ENCODE measurements at regions not wholly inside any gene's neighbourhood (a gene's known extent, or its start where the extent isn't known, plus 50 kb on each side); places are given as distances from the start of the nearest gene placed in this dataset.

DNA sequence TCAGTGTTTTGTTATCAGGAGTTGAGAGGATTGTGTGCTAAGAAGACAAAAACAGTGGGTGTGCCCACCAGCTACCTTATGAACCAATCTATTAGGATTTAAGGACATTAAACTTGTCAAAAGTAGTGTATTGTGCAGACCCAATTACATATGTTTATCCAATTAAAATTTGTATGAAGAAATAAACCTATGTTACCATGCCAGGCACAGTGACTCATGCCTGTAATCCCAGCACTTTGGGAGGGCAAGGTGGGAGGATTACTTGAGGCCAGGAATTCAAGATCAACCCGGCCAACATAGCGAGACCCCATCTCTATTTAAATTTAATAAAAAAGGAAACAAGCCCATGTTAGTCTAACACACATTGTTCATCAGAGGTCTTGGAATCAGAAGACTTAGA, 162.2 kb downstream of the IRS1 start:
- no peak overlapping the region for H3K27ac ChIP-seq (ENCODE audit: low read length)
- no peaks in the 10 kb centered on the region for H3K27me3 ChIP-seq (ENCODE audit: control insufficient read depth, insufficient read depth, low read length)
- H3K9ac ChIP-seq (ENCODE audit: low read length): no peak overlapping the region
- H3K4me3 ChIP-seq (ENCODE audit: low read length): no peak overlapping the region
- no peaks in the 10 kb centered on the region for H3K4me1 ChIP-seq (ENCODE audit: control insufficient read depth, low read depth, low read length)
- H3K9me3 ChIP-seq (ENCODE audit: control insufficient read depth, low read depth, low read length): no peaks in the 10 kb centered on the region
- H3K36me3 ChIP-seq (ENCODE audit: control insufficient read depth, low read depth, low read length): no peaks in the 10 kb centered on the region

DNA sequence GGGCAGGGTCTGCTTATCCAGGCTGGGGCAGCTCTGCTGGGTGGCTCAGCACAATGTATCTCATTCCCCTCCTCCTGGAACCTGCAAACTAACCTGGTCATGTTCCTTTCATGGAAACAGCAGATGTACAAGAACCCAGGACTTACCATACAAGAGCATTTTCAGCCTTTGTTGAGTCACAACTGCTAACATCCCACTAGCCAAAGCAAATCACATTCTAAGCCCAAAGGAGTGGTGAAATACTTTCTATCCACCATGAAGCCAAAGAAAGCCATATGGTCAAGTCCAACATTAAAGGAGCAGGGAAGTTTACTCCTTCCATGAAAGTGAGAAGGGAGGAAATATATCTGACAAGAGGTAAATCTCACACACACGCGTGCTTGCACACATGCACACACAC, 163.0 kb downstream of the IRS1 start:
- H3K9ac ChIP-seq (ENCODE audit: low read length): no peak overlapping the region
- H3K27ac ChIP-seq (ENCODE audit: low read length): no peak overlapping the region
- no peaks in the 10 kb centered on the region for H3K4me1 ChIP-seq (ENCODE audit: control insufficient read depth, low read depth, low read length)

DNA sequence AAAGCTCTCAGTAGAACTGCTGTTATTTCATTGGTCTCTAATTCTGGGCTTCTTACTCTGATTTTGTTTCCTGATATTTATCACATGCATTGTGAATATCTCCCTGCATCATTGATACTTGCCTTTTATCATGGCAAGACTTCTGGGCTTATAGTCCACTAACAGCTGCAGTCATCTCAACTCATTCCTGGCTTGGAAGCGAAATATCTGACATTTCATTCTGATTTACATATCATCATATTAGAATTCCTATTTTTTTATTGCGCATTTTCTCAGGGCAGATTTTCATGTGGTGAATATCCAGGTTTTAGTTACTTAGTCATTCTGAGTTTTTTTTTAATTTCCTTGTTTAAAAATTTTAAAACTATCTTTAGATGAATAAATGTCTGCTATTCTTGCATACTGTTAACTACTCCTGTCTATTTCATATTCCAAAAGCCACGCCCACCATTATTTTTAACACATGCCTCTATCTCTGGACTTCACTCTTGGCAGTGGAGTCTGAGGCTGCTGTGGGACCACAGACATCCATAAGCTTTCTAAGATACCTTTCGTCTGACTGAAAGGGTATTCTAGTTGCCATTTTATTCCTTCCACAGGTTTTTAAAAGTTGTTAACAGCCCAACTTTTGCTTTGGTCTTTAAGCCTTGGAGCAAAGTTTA, 164.5 kb downstream of the IRS1 start:
- Histone ChIP-seq H3K27ac (ENCODE audit: low read length) (no peak overlapping the region), H3K27me3 (ENCODE audit: control insufficient read depth, insufficient read depth, low read length) (no peaks in the 10 kb centered on the region), H3K9ac (ENCODE audit: low read length) (no peak overlapping the region), H3K9me3 (ENCODE audit: control insufficient read depth, low read depth, low read length) (no peaks in the 10 kb centered on the region), H3K36me3 (ENCODE audit: control insufficient read depth, low read depth, low read length) (no peaks in the 10 kb centered on the region), H3K4me3 (ENCODE audit: low read length) (no peak overlapping the region), H3K4me1 (ENCODE audit: control insufficient read depth, low read depth, low read length) (no peaks in the 10 kb centered on the region)

More for the DNA sequence above, 163.0 kb downstream of the IRS1 start:
- Histone ChIP-seq H3K4me3 (ENCODE audit: low read length) (no peak overlapping the region), H3K27me3 (ENCODE audit: control insufficient read depth, insufficient read depth, low read length) (no peaks in the 10 kb centered on the region), H3K36me3 (ENCODE audit: control insufficient read depth, low read depth, low read length) (no peaks in the 10 kb centered on the region), H3K9me3 (ENCODE audit: control insufficient read depth, low read depth, low read length) (no peaks in the 10 kb centered on the region)

DNA sequence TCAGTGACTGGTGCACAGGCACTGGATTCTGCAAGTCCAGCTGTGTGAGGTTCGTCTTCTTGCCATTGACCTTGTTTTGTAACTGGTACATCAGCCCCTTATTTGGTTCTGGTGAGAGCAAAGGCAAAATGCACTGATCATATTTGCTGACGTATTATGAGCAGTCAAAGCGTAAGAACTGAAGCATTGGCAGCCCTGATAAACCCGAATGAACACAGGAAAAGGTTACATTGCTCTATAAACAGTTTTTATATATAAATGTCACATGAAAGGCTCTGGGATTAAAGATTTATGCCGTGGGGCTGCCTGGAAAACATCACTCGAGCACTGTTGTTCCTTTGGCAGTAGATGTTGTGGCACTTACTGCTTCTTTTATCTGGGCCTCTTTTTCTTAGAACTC, 167.9 kb downstream of the IRS1 start:
- Histone ChIP-seq H3K36me3 (ENCODE audit: control insufficient read depth, low read depth, low read length) (no peaks in the 10 kb centered on the region), H3K27me3 (ENCODE audit: control insufficient read depth, insufficient read depth, low read length) (no peaks in the 10 kb centered on the region), H3K27ac (ENCODE audit: low read length) (no peak overlapping the region), H3K9ac (ENCODE audit: low read length) (no peak overlapping the region), H3K4me3 (ENCODE audit: low read length) (no peak overlapping the region), H3K4me1 (ENCODE audit: control insufficient read depth, low read depth, low read length) (no peaks in the 10 kb centered on the region), H3K9me3 (ENCODE audit: control insufficient read depth, low read depth, low read length) (no peaks in the 10 kb centered on the region)

- Histone ChIP-seq H3K36me3 (ENCODE audit: control insufficient read depth, low read depth, low read length) (no peaks in the 10 kb centered on the region), H3K9me3 (ENCODE audit: control insufficient read depth, low read depth, low read length) (no peaks in the 10 kb centered on the region), H3K27me3 (ENCODE audit: control insufficient read depth, insufficient read depth, low read length) (no peaks in the 10 kb centered on the region), H3K4me1 (ENCODE audit: control insufficient read depth, low read depth, low read length) (no peaks in the 10 kb centered on the region), H3K4me3 (ENCODE audit: low read length) (no peak overlapping the region), H3K27ac (ENCODE audit: low read length) (no peak overlapping the region), H3K9ac (ENCODE audit: low read length) (no peak overlapping the region)
Measured at GRCh38 chr2:226631187-226631586, 168.4 kb downstream of the IRS1 start.

DNA sequence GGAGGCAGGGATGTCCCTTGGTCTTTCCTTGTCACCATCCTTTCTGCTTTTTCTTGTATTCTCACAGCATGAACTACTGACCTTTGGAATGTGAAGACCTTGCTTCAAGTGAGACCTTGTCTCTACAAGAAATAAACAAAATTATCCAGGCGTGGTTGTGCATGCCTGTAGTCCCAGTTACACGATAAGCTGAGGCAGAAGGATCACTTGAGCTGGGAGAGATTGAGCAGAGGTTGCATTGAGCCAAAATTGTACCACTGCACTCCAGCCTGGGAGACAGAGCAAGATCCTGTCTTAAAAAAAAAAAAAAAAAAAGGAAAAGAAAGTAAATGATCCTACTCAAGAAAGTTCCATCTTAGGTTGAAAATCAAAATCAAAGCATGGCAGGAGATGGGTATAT, 173.7 kb downstream of the IRS1 start:
- no peak overlapping the region for H3K4me3 ChIP-seq (ENCODE audit: low read length)
- no peaks in the 10 kb centered on the region for H3K36me3 ChIP-seq (ENCODE audit: control insufficient read depth, low read depth, low read length)

DNA sequence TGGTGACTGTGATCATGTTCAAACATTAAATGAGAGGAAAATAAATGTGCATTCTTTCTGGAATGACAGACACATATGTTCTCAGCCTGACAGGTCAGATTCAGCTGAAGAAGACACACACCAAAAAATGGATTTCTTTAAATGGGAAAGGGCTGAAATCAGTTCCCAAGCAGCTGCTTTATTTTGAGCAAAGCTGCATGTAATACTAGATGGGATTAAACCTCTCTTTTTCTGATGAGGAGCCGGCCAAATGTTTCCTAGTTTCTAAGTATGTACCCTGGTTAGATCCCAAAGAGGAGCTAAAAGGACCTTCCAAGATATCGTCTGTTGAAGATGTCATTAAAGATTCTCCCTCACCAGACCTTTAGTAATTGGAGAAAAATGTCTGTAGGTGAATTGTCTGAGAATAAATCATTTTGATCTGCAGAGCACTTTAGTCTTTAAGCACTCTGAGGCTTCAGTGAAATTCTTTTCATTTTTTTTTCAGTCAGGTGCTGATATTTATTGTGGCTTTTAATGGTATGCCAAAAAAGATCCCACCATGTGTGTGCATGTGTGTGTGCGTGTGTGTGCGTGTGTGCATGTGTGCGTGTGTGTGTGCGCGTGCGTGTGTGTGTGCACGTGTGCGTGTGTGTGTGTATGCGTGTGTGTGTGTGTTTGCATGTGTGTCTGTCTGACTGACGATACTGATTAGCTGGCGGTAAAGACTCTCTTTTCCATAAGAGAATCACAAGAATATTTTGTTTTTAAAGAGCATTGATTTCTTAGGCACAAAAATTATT, 175.8 kb downstream of the IRS1 start:
- Histone ChIP-seq H3K4me1 (ENCODE audit: control insufficient read depth, low read depth, low read length) (no peaks in the 10 kb centered on the region), H3K9me3 (ENCODE audit: control insufficient read depth, low read depth, low read length) (no peaks in the 10 kb centered on the region), H3K27ac (ENCODE audit: low read length) (no peak overlapping the region), H3K4me3 (ENCODE audit: low read length) (no peak overlapping the region), H3K27me3 (ENCODE audit: control insufficient read depth, insufficient read depth, low read length) (no peaks in the 10 kb centered on the region), H3K36me3 (ENCODE audit: control insufficient read depth, low read depth, low read length) (no peaks in the 10 kb centered on the region), H3K9ac (ENCODE audit: low read length) (no peak overlapping the region)

More for the DNA sequence above, 173.7 kb downstream of the IRS1 start:
- H3K9me3 ChIP-seq (ENCODE audit: control insufficient read depth, low read depth, low read length): no peaks in the 10 kb centered on the region
- no peak overlapping the region for H3K27ac ChIP-seq (ENCODE audit: low read length)
- no peak overlapping the region for H3K9ac ChIP-seq (ENCODE audit: low read length)
- no peaks in the 10 kb centered on the region for H3K27me3 ChIP-seq (ENCODE audit: control insufficient read depth, insufficient read depth, low read length)
- H3K4me1 ChIP-seq (ENCODE audit: control insufficient read depth, low read depth, low read length): no peaks in the 10 kb centered on the region

DNA sequence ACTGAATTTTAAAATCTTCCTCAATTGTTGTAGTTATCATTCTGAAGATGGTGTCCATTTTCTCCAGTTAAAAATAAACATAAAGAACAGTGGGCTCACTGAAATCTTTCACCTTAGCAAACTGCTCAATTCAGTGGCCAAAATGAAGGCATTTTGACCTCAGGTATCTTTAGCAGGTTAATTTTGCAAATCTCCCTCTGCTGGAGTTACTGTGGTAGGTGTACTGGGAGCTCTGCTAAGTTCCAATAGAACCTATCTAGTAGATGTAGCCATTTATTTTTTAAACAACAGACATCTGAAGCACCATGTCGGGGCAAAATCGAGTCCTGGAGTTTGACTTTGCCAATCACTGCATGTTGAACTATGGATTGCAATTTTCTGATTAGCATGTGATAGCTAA, 177.1 kb downstream of the IRS1 start:
- H3K36me3 ChIP-seq (ENCODE audit: control insufficient read depth, low read depth, low read length): no peaks in the 10 kb centered on the region
- no peak overlapping the region for H3K9ac ChIP-seq (ENCODE audit: low read length)
- no peaks in the 10 kb centered on the region for H3K4me1 ChIP-seq (ENCODE audit: control insufficient read depth, low read depth, low read length)
- no peaks in the 10 kb centered on the region for H3K27me3 ChIP-seq (ENCODE audit: control insufficient read depth, insufficient read depth, low read length)
- no peak overlapping the region for H3K4me3 ChIP-seq (ENCODE audit: low read length)
- H3K27ac ChIP-seq (ENCODE audit: low read length): no peak overlapping the region
- H3K9me3 ChIP-seq (ENCODE audit: control insufficient read depth, low read depth, low read length): no peaks in the 10 kb centered on the region

DNA sequence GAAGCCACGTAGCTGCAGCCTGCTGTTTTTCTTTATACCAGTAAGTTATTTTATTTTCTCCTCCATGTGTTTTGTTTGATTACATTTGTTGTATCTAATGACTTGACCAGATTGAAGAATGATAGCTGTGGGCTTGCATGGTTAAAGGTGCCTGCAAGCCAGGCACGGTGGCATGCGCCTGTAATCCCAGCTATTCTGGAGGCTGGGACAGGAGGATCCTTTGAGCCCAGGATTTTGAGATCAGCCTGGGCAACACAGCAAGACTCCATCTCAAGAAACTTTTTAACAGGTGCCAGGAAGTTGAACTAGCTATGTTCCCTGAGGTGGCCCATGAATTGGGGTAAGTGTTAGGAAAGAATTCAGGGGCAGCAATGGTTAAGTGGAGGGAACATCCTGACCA, 179.4 kb downstream of the IRS1 start:
- Histone ChIP-seq H3K27ac (ENCODE audit: low read length) (no peak overlapping the region), H3K27me3 (ENCODE audit: control insufficient read depth, insufficient read depth, low read length) (no peaks in the 10 kb centered on the region), H3K4me1 (ENCODE audit: control insufficient read depth, low read depth, low read length) (no peaks in the 10 kb centered on the region), H3K9me3 (ENCODE audit: control insufficient read depth, low read depth, low read length) (no peaks in the 10 kb centered on the region), H3K9ac (ENCODE audit: low read length) (no peak overlapping the region), H3K36me3 (ENCODE audit: control insufficient read depth, low read depth, low read length) (no peaks in the 10 kb centered on the region), H3K4me3 (ENCODE audit: low read length) (no peak overlapping the region)

GRCh38 chr2:226619707-226620106, 179.9 kb downstream of the IRS1 start:
- Histone ChIP-seq H3K9ac (ENCODE audit: low read length) (no peak overlapping the region), H3K4me1 (ENCODE audit: control insufficient read depth, low read depth, low read length) (no peaks in the 10 kb centered on the region), H3K4me3 (ENCODE audit: low read length) (no peak overlapping the region), H3K27me3 (ENCODE audit: control insufficient read depth, insufficient read depth, low read length) (no peaks in the 10 kb centered on the region), H3K9me3 (ENCODE audit: control insufficient read depth, low read depth, low read length) (no peaks in the 10 kb centered on the region), H3K36me3 (ENCODE audit: control insufficient read depth, low read depth, low read length) (no peaks in the 10 kb centered on the region), H3K27ac (ENCODE audit: low read length) (no peak overlapping the region)

DNA sequence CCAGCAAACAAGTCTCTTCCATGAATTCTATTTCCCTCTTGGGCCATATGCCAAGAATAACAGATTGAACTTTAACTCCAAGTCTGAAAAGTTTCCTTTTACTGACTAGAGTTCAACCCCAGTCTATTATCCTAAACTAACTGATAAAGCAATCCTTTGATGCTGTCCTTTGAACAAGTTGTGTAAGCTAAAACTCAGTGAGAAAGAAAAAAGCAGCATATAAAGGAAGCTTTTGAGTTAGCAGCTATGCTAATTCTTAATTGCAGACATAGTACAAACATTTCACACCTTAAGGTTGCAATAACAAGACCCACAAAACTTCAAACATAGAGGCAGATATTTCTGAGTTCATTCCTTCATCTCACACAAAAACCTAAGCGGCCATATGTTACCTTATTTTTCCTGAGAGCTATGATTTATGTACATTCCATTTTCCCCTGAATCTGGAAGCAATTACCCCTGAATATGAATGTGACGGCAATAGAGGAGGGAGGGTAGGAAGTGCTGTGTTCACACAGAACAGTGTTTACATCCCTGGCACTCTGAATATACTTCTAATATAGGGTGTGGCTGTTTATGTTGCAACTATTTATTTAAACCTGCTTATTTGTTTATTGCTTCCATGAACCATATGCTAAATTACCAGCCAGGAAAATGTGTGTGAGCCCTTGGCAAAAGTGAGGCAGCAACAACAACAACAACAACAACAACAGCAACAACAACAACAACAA, 180.6 kb downstream of the IRS1 start:
- H3K9me3 ChIP-seq (ENCODE audit: control insufficient read depth, low read depth, low read length): no peaks in the 10 kb centered on the region
- no peaks in the 10 kb centered on the region for H3K27me3 ChIP-seq (ENCODE audit: control insufficient read depth, insufficient read depth, low read length)
- H3K4me1 ChIP-seq (ENCODE audit: control insufficient read depth, low read depth, low read length): no peaks in the 10 kb centered on the region
- no peak overlapping the region for H3K27ac ChIP-seq (ENCODE audit: low read length)
- H3K4me3 ChIP-seq (ENCODE audit: low read length): no peak overlapping the region
- no peaks in the 10 kb centered on the region for H3K36me3 ChIP-seq (ENCODE audit: control insufficient read depth, low read depth, low read length)
- H3K9ac ChIP-seq (ENCODE audit: low read length): no peak overlapping the region
